DMS79 treated with DMSO at 0.1 percent for 48 hours (cell line): ENCODE measurements at regions not wholly inside any gene's neighbourhood (a gene's known extent, or its start where the extent isn't known, plus 50 kb on each side); places are given as distances from the start of the nearest gene placed in this dataset.

Experiments
- DNase-seq: peaks from one replicate; lab custom pipeline; 2025; lab: John Stamatoyannopoulos, UW

DNA sequence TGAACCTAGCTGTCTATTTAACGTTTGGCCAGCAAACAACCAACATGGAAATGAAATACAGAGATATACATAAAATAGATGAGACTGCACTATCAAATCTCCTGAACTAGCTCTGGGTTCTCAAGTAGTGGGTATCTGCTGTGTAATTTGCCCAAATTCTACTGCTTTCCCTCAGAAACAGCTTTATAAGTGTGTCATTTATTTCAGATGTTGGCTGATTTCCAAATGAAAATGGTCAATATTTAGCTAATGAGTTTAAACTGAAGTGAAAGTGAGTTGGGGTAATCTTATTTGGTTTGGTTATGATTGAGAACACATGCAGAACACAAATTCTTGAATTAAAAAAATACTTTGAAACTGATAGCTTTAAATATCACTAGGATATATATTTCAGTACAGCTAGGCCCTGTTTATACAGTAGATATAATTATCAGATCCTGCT is 601.7 kb upstream of the CXADR start:
- DNase-seq: no peak

DNA sequence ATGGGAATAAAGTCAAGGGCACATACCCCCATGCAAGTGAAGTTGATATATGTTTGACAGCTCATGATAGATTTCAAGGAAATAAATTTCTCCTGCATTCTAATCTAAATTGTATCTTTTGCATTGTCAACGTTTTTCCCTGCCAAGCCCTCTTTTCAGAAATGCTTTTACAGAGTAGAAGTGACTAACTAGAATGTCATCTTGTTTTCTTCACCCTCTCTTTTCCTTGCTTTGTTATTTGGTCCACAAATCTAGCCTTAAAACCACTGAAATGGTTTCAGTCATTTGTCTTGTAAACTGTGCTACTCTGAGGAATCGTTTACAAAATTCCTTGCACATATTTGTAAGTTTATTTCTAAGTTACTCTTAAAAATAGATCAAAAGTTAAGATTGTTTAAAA is 600.8 kb upstream of the CXADR start:
- no peak for DNase-seq

DNA sequence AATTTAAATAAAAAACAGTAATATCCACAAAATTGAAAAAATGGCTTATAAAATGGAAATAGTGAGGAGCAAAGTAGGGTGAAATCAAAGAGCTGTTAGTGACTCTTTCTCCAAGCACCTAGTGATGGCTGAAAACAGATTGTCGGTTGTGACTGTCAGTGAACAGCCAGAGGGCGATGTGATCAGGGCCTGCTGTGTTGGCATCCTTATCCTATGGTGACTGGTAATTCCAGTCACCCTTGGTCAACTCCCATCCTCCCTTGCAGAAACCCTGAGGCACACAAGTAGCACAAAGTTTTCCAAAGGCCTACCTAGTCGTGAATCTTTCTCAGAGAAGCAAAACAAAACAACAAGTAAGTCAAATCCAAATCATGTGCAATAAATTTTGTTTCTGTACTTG is 599.8 kb upstream of the CXADR start:
- DNase-seq: no peak

DNA sequence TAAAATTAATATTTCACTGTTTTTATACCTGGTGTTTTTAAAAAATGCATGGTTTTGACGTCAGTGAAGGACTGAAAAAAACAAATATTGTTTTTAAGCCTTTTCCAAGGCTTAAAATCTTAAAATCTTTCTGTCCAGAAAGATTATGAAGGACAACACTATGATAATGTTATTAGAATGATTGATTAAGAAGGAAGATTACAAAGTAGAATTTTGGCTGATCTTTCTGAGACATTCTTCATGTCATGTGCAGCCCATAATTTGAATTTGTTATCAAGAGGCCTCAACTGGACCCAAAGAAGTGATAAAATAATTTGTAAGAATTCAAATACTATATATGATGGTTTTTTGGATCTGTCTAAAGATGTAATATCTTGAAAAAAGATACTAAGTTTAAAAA is 584.4 kb upstream of the CXADR start:
- DNase-seq: no peak

DNA sequence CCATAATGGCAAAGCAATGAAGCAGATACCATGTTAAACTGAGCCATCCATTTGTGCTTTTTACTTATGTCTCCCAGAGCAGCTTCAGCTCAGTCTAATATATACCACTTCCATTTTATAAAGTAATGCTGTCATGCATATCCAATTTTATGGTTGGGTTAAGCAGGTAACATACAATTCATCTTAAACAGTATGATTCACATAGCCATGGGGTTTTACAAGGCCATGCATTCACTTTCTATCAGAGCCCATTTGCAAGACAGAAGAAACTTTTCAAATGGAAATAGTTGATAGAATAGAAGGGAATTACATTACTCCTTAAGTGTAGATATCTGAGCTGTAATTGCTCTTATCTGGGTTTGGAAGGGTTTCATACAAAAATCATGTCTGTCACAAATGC is 580.5 kb upstream of the CXADR start:
- no peak for DNase-seq

DNA sequence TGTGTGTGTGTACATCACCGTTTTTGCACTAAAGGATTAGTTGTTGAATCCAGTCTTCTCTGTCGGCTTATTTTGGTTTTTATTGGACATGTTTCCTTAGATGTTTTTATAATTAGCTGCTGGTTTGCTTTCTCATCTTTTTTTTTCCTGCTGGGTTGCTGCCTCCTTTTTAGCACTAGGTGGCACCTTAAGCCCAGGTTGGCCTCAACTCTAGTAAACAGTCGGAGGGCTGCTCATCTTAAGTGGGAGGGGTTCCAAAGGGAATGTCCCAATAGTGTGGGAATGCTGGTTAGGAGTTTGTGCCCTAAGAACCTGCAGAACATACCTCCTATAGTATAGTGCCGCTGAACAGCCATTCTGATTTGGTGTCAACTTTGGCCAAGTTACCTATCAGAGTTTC is 570.1 kb upstream of the CXADR start:
- DNase-seq: no peak

DNA sequence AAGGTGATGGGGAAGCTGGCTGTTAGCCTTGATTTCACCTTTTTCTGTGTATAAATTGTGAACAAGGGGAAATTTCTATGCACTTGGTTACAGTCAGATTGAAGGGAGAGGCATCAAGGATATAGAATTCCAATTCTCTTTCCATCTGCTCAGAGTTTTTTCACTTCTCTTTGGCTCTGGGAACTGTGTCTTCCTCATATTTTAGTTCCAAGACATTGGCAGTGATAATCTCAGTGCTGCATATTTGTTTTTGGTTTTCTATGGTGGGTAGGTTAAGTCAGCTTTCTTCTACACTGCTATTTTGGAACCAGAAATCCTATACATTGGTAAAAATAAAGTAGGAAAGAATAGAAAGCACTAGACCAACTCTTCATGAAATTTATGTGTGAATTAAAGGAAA is 569.6 kb upstream of the CXADR start:
- DNase-seq: no peak

DNA sequence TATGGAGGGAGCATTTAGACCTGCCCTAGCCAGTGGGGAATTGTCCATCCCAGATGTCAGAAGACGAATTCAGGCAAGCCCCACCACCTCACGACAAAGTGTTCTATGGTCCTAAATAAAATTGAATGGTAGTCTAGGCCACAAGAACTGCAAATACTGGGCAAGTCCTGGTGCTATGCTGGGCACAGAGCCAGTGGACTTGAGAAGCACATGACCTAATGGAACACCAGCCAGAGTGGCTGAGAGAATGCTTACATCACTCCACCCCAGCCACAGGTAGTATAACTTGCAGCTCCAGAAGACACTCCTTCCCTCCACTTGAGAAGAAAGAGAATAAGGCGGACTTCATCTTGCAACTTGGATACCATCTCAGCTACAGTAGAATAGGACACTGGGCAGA is 567.3 kb upstream of the CXADR start:
- DNase-seq: no peak

DNA sequence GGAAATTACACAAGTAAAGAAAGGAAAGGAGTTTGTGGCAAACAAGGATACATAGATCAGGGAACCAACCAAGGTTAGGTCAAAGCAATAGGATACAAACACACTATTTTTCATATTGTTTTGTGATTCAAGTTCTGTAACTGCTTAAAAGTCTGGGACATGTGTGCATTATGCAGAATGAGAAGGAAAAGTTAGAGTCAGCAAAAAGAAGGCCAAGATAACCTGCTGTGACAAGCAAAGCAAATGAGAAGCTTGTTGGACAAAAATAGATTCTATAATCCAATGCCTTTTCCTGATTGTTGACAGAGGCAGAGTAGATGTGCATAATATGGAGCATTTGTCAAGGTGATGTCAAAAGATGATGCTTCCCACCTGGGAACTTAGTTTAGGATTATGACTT is 556.0 kb upstream of the CXADR start:
- DNase-seq: no peak

DNA sequence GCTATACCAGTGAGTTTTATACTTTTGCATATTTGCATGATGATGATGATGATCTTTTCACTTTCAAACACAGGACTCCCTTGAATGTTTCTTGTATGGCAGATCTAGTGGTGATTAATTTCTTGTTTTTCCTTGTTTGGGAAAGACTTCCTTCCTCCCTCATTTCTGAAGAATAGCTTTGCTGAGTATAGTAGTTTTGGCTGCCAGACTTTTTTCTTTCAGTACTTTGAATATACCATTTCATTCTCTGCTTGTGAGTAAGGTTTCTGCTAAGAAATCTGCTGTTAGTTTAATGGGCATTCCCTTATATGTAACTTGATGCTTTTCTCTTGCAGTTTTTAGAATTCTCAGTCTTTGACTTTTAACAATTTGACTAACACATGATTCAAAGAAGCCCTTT is 547.4 kb upstream of the CXADR start:
- no peak for DNase-seq

DNA sequence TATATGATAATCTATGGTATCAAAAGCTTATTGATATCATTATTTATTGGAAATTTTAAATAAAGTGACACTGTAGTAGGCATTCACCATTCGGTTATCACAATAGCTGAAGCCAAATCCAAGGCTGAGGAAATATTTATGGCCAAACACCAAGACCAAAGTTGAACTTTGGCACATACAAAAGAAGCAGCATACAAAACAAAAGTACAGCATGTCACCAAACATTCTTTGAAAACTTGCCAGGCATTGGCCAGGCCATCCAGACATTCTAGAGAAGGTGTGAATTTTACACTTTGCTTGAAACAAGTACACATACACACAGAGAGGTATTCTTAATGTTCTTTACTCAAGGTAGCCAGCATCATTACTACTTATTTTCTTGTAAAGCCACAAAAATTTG is 544.4 kb upstream of the CXADR start:
- DNase-seq: no peak

DNA sequence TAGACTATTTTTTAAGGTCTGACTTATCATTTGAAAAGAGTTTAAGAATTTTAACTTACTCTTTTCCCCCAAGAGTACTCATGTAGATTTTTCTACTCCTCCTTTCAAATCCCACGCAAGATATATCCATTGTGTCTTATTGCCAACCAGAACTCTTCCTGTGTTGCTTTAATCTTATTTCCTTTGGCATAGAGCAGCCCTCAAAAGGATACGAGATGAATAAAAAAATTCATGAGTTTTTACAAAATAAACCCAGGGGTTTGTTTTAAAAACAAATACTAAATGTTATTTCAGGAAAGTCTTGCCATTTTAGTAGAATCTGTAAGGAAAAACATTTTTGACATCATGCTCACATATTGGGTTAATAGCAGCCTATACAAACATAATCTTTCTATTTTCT is 543.2 kb upstream of the CXADR start:
- no peak for DNase-seq

DNA sequence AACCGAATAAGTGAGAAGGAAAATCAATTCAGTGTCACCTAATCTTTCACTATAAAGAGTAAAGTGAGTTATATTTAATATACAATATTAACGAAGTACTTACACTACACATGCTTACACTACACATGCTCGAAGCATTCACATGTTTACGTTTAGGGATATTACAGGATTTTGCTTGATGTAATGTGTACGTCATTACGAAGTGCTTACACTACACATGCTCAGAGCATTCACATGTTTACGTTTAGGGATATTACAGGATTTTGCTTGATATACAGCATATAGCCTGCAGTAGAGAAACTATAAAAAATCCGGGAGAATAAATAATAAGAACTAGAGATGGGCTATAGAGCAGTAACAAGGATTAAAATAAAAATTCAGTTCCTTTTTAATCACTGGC is 538.8 kb upstream of the CXADR start:
- no peak for DNase-seq

DNA sequence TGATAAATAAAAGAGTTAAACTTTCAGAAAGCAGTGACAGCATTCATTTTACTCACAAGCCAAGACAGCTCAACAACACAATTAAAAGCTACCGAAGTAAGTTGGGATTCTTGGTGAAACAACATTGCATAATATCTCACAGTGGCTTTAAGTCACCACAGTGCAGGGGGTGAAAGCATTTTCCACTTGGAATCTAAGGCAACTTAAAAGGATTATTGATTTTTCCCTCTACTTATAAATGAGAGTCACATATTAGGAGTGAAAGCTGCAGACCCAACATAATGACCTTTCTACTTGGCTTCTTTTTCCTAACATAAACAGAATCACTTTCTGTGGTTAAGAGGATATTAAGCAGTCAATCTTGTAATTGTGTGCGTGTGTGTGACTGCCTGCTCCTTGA is 536.6 kb upstream of the CXADR start:
- DNase-seq: peak; percentile 24

DNA sequence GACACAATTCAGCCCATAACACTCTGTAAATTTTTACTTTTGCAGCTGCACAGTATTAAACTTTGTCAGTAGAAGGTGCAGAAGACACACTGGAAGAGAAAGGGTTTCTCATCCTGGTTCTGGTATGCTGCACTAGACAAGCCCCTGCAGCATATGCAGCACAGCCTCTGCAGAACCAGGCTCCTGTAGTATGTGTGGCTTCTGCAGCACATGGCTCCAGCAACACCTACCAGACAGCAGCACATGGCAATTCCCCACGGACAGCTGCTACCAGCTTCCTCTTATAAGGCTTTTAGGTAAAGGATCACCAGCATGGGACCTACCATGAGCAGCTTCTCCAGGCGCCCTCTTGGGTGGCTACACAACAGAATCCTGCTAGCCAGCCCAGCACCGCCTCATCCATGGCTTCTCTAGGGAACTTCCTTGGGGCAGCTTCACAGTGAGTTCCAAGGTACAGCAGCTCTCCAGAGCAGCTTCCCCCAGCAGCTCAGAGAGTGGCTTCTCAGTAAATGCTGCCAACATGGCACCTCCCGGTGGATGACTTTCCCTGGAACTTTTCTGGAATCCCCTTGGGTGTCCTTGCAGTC is 534.4 kb upstream of the CXADR start:
- DNase-seq: no peak

DNA sequence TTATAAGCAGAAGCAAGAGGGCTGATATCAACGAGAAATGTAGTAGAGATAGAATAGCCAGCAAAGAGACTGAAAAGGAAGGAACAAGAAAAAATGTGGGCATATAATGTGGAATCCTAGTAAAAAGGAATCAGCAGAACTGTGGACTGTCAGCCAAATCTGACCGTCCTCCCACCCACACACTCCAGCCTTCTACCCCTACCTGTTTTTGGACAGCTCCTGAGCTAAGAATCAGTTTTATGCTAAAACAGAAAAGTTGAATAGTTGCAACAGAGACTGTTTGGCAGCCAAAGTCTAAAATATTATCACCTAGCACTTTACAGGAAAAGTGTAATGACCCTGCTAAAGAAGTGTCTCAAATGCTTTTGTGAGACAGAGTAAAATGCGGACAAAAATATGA is 533.3 kb upstream of the CXADR start:
- DNase-seq: no peak

DNA sequence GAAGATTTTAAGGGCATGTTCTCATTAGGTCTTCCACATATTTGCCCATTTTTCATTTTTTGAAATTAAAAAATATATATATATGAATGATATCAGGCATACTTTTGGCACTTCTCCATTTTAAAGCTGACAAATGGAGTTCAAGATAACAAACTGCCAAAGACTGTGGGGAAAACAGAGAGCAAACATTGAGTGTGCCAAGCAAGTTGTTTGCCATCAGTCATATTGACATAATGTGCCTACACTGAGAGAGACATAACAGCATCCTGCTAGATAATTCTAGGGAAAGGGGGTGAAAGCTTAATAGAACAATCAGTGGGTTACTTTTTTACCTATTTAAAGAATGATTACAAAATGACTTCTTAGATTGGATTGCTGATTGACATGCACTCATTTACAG is 529.4 kb upstream of the CXADR start:
- no peak for DNase-seq

DNA sequence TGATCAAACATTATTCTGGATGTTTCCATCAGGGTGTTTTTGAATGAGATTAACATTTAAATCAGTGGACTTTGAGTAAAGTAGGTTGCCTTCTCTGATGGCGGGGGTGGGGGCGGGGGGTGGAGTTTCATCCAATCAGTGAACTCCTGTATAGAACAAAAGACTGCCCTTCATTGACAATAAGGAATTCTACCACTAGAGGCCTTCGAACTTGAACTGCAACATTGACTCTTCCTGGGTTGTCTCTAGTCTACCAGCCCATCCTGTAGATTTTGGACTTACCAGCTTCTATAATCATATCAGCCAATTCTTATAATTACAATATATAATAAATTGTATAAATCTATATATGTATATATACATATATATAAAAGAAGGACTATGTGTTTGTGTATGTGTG is 520.4 kb upstream of the CXADR start:
- no peak for DNase-seq

DNA sequence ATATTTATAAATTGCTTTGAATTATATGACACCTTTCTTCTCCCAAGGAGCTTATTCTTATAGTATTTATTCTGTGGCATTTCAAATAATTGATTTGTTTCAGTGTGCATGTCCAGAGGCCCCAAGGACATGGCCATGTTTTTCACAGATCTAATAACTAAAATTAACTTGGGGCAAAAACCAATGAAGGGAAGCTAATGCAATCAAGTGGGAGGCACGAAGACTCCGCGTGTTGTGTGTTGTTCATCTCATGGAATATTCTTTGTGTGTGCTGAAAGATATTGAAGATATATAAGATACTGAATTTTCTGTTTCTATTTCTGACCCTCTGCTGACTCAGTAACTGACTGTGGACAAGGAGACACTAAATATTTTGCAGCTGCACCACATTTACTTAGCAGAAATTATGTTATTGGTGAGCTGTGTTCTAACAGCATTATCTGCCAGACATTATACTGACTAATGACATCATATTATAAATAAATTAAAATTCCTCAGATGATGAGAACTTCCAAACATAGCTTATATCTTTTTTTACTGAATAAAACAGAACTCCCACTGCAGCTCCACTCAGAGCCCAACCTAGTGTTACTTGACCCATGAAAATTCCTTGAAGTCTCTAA is 519.3 kb upstream of the CXADR start:
- DNase-seq: no peak

DNA sequence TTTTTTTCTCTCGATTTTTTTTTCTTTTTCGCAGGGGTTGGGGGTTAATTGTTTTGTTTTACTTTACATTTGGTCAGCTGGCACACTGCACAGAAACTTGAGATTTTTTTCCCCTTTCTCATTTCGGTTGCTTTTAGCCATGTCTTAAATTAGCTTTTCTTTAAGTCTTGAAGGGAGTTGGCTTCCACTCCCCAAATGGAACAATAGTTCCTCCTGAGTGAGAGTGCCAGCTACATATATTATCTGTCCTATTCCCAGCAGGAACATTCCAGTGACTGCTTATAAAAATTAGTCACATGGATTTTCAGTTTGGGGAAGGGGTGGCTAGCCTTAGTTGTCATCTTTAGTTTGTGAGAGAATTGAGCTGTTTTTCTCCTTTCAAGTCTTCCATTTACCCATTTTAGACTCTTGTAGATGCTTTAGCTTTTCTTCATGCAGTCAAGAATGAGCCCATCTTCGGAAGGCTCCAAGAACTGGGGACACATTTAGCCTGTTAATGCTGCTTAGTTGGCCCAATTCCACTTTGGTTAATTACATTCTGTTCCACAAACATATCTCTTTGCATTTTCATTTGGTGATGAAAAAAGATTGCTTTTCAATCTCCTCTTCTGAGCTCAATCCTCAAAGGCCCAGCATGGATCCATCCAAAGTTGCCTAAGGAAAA is 510.1 kb upstream of the CXADR start:
- DNase-seq: no peak

DNA sequence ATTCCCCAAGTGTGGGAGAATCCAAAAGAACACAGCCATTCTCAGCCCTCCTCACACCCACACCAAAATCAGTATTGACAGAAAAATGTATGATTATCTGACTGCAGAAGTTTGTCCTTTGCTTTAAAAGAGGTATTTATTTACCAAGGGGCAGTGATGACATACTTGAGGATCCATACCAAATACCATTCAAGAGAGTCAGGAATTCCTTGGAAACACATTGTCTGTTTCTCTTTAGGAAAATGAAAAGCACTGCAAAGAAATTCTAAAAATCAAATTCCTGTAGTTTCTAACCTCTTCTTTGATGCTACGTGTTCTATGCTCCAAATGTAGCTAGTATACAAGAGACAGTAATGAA is 509.6 kb upstream of the CXADR start:
- DNase-seq: no peak

DNA sequence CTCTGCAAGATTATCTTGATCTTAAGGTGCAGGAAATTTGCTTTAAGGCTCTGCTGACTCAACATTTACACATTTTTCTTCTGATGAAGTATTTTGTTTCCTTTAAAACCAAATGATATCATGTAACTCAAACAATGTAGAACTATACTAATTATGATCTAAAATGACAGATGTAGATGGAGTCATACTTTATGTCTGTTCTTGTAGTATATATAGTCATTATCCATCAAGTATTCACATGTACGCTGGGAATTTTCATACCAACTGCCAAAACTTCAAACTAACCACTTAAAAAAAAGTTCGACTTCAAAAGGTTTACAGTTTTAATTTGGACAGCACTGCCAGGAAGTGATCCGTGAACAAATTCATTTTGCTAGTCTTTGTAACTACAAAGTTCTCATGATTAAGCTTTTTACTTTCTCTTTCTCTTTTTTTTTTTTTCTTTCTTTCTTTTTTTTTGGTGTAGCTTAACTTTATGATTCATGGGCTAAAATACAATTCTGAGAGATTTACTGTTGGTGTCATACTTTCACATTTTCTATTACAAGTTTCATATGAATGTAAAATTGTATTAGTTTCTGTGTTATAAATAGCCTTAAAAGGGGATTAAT is 509.0 kb upstream of the CXADR start:
- DNase-seq: no peak

DNA sequence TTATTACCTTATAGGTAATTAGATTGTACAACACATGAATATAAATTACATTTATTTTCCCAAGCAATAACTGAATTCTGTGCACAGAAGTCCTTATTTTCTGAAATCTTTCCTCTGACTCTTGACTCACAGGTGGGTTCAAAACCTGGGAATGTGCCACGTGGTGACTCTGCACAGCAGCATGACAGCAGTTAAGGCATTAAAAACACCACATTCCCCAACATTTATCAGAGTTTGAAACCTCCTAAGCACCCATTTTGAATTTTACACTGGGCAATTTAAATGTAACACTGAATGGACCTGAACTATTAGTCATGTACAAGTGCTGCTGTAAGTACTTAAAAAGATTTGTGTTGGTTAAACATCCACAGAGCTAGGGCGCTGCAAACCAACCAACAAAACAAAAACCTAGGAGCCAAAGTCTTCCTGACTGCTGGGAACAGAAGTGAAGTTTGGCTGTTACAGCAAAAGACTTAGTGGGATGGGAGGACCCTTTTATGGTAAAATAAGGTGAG is 480.6 kb upstream of the CXADR start:
- no peak for DNase-seq
